ENCODE measurements at regions not wholly inside any gene's neighbourhood (a gene's known extent, or its start where the extent isn't known, plus 50 kb on each side); places are given as distances from the start of the nearest gene placed in this dataset.

DNA sequence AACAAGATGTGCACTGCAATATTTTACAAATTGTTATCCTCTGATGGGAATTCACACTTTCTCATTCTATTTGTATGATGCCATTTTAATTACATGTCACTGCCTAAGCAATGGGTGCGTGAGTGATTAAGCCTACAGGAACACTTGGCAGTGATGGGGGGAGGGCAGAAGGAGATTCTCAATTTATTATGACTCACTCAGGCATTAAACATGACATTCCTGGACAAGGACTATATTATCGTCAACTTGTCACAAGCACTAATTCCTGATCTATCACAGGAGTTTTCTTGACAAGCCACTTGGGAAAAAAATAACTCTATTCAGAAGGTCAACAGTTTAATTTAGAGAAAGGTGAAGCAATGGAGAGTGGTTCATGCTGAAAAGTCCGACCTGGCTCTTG, 556.8 kb downstream of the NSUN3 start:
- no peak overlapping the region for H2AK5ac ChIP-seq (ENCODE audit: low read length, severe bottlenecking)
- H3K4ac ChIP-seq (ENCODE audit: low read depth in 1 of 2, low read length in 2 of 2) = no peak overlapping the region
- H3K27ac ChIP-seq (ENCODE audit: low read length, poor library complexity, severe bottlenecking) = no peak overlapping the region
- H2BK12ac ChIP-seq (ENCODE audit: low read length in 2 of 2) = no peak overlapping the region
- H2BK15ac ChIP-seq (ENCODE audit: low read depth, poor library complexity, severe bottlenecking) = no peak overlapping the region
- H2AFZ ChIP-seq (ENCODE audit: low read depth, low read length) = no peak overlapping the region
- no peaks in the 10 kb centered on the region for H3K36me3 ChIP-seq (ENCODE audit: control insufficient read depth in 1 of 2, insufficient read depth in 2 of 2, low read depth in 1 of 2, low read length in 2 of 2)
- H3K9ac ChIP-seq (ENCODE audit: low read length) = no peak overlapping the region
- no peak overlapping the region for H3K14ac ChIP-seq (ENCODE audit: low read length in 2 of 2)
- H3K27me3 ChIP-seq (ENCODE audit: control insufficient read depth in 1 of 2, insufficient read depth in 1 of 2, low read length in 2 of 2) = no peaks in the 10 kb centered on the region
- DNase-seq = no peak
- no peaks in the 10 kb centered on the region for H3K79me1 ChIP-seq (replicated peaks; ENCODE audit: low read length, poor library complexity, severe bottlenecking)
- no peak overlapping the region for H3K18ac ChIP-seq (ENCODE audit: low read depth in 1 of 2, low read length in 2 of 2)
- WGBS = 76% methylated on average over 3 of the region's 3 CpGs
- H2BK120ac ChIP-seq (ENCODE audit: low read depth, low read length) = no peak overlapping the region
- no peak overlapping the region for H3K4me3 ChIP-seq (ENCODE audit: insufficient read depth in 1 of 2, low read depth in 1 of 2, low read length in 2 of 2)
- H3K4me2 ChIP-seq (ENCODE audit: low read length, poor library complexity, severe bottlenecking) = no peak overlapping the region
- H3K23ac ChIP-seq (ENCODE audit: low read length in 2 of 2) = no peak overlapping the region
- H4K8ac ChIP-seq (ENCODE audit: low read length) = no peak overlapping the region
- no peak overlapping the region for H2BK5ac ChIP-seq (ENCODE audit: low read depth, low read length, poor library complexity, severe bottlenecking)
- no peaks in the 10 kb centered on the region for H3K9me3 ChIP-seq (ENCODE audit: control insufficient read depth, low read length)
- peaks cover 2% of the 10 kb centered on the region for H3K4me1 ChIP-seq (ENCODE audit: control insufficient read depth, insufficient read depth, low read depth, low read length)
- H4K91ac ChIP-seq (ENCODE audit: low read length) = no peak overlapping the region

DNA sequence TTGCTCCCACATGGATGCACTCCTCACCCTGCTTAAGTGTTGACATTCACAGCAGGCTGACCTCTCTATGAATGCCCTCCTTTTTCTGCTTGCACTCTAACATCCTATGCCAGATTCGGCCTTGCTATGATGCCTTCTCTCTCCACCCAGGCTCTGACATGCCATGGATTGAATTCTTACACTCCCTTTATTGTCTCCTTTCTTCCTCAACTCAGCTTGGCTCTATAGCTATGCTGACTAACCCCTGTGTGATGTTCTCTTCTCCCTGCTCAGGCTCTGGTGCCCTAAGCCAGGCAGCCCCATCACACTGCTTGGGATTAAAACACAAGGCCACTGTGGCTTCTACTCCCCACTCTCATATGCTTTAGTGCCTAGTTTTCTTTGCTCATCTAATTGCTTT, 563.7 kb downstream of the NSUN3 start:
- H3K14ac ChIP-seq (ENCODE audit: low read length in 2 of 2) = no peak overlapping the region
- no peak overlapping the region for H3K4me3 ChIP-seq (ENCODE audit: insufficient read depth in 1 of 2, low read depth in 1 of 2, low read length in 2 of 2)
- H2BK12ac ChIP-seq (ENCODE audit: low read length in 2 of 2) = no peak overlapping the region
- H2AK5ac ChIP-seq (ENCODE audit: low read length, severe bottlenecking) = no peak overlapping the region
- no peak overlapping the region for H2BK15ac ChIP-seq (ENCODE audit: low read depth, poor library complexity, severe bottlenecking)
- DNase-seq = no peak
- no peak overlapping the region for H2AFZ ChIP-seq (ENCODE audit: low read depth, low read length)
- no peaks in the 10 kb centered on the region for H3K4me1 ChIP-seq (ENCODE audit: control insufficient read depth, insufficient read depth, low read depth, low read length)
- H3K4ac ChIP-seq (ENCODE audit: low read depth in 1 of 2, low read length in 2 of 2) = no peak overlapping the region
- H2BK5ac ChIP-seq (ENCODE audit: low read depth, low read length, poor library complexity, severe bottlenecking) = no peak overlapping the region
- no peak overlapping the region for H2BK120ac ChIP-seq (ENCODE audit: low read depth, low read length)
- H3K9ac ChIP-seq (ENCODE audit: low read length) = no peak overlapping the region
- H3K27ac ChIP-seq (ENCODE audit: low read length, poor library complexity, severe bottlenecking) = no peak overlapping the region
- no peaks in the 10 kb centered on the region for H3K27me3 ChIP-seq (ENCODE audit: control insufficient read depth in 1 of 2, insufficient read depth in 1 of 2, low read length in 2 of 2)
- H3K18ac ChIP-seq (ENCODE audit: low read depth in 1 of 2, low read length in 2 of 2) = no peak overlapping the region
- H3K79me1 ChIP-seq (replicated peaks; ENCODE audit: low read length, poor library complexity, severe bottlenecking) = no peaks in the 10 kb centered on the region
- H4K91ac ChIP-seq (ENCODE audit: low read length) = no peak overlapping the region
- no peak overlapping the region for H3K23ac ChIP-seq (ENCODE audit: low read length in 2 of 2)
- H3K4me2 ChIP-seq (ENCODE audit: low read length, poor library complexity, severe bottlenecking) = no peak overlapping the region
- WGBS = 66% methylated on average over 1 of the region's 1 CpG
- no peak overlapping the region for H4K8ac ChIP-seq (ENCODE audit: low read length)
- H3K36me3 ChIP-seq (ENCODE audit: control insufficient read depth in 1 of 2, insufficient read depth in 2 of 2, low read depth in 1 of 2, low read length in 2 of 2) = no peaks in the 10 kb centered on the region
- H3K9me3 ChIP-seq (ENCODE audit: control insufficient read depth, low read length) = no peaks in the 10 kb centered on the region

DNA sequence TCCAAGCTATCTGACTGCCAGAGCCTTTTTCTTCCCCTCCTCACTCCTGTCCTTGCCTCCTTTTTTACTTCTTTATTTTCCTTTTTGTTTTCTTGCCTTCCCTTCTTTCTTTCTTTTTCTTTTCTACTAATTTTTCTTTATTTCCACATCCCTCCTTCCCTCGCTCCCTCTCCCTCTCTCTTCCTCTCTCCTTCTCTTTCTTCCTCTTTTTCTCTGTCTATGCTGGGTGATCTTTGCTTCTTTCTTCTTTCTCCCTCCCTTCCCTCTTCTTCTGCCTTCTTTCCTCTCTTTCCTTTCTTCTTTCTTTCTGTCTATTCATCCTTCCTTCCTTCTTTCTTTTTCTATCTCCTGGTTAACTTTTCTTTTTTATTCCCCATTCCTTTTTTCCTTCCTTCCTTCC, 564.8 kb downstream of the NSUN3 start:
- Histone ChIP-seq H3K9me3 (ENCODE audit: control insufficient read depth, low read length) (no peaks in the 10 kb centered on the region), H3K23ac (ENCODE audit: low read length in 2 of 2) (no peak overlapping the region), H2BK15ac (ENCODE audit: low read depth, poor library complexity, severe bottlenecking) (no peak overlapping the region), H3K27me3 (ENCODE audit: control insufficient read depth in 1 of 2, insufficient read depth in 1 of 2, low read length in 2 of 2) (no peaks in the 10 kb centered on the region), H3K18ac (ENCODE audit: low read depth in 1 of 2, low read length in 2 of 2) (no peak overlapping the region), H3K27ac (ENCODE audit: low read length, poor library complexity, severe bottlenecking) (no peak overlapping the region), H2BK12ac (ENCODE audit: low read length in 2 of 2) (no peak overlapping the region), H3K9ac (ENCODE audit: low read length) (no peak overlapping the region), H3K4me1 (ENCODE audit: control insufficient read depth, insufficient read depth, low read depth, low read length) (no peaks in the 10 kb centered on the region), H3K4ac (ENCODE audit: low read depth in 1 of 2, low read length in 2 of 2) (no peak overlapping the region), H4K91ac (ENCODE audit: low read length) (no peak overlapping the region), H3K79me1 (replicated peaks; ENCODE audit: low read length, poor library complexity, severe bottlenecking) (no peaks in the 10 kb centered on the region), H2BK5ac (ENCODE audit: low read depth, low read length, poor library complexity, severe bottlenecking) (no peak overlapping the region), H2AFZ (ENCODE audit: low read depth, low read length) (no peak overlapping the region), H2AK5ac (ENCODE audit: low read length, severe bottlenecking) (no peak overlapping the region), H3K36me3 (ENCODE audit: control insufficient read depth in 1 of 2, insufficient read depth in 2 of 2, low read depth in 1 of 2, low read length in 2 of 2) (no peaks in the 10 kb centered on the region), H3K4me3 (ENCODE audit: insufficient read depth in 1 of 2, low read depth in 1 of 2, low read length in 2 of 2) (no peak overlapping the region), H4K8ac (ENCODE audit: low read length) (no peak overlapping the region), H3K14ac (ENCODE audit: low read length in 2 of 2) (no peak overlapping the region), H2BK120ac (ENCODE audit: low read depth, low read length) (no peak overlapping the region), H3K4me2 (ENCODE audit: low read length, poor library complexity, severe bottlenecking) (no peak overlapping the region)
- DNase-seq = no peak
- 77% methylated on average over 1 of the region's 1 CpG for WGBS

DNA sequence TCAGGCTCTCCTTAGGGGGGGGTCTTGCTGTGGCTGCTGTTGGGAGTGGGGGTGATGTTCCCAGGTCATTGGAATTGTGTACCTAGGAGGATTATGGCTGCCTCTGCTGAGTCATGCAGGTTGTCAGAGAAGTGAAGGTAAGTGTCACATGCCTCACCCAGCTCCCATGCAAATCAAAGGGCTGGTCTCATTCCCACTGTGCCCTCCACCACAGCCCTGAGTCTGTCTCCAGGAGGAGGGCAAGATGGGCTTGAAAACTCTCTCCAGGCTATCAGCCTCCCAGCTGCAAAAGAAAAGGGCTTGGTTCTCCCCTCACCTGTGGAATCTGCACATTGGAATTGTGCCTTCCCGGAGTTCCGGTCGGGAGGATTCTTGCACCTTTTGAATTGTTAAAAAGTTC, 580.5 kb downstream of the NSUN3 start:
- Histone ChIP-seq H3K23ac (ENCODE audit: low read length in 2 of 2) (no peak overlapping the region), H4K8ac (ENCODE audit: low read length) (no peak overlapping the region), H3K9ac (ENCODE audit: low read length) (no peak overlapping the region), H3K4me3 (ENCODE audit: insufficient read depth in 1 of 2, low read depth in 1 of 2, low read length in 2 of 2) (no peak overlapping the region), H3K9me3 (ENCODE audit: control insufficient read depth, low read length) (peaks cover 9% of the 10 kb centered on the region), H3K4me2 (ENCODE audit: low read length, poor library complexity, severe bottlenecking) (no peak overlapping the region), H4K91ac (ENCODE audit: low read length) (no peak overlapping the region), H3K4me1 (ENCODE audit: control insufficient read depth, insufficient read depth, low read depth, low read length) (no peaks in the 10 kb centered on the region), H2BK5ac (ENCODE audit: low read depth, low read length, poor library complexity, severe bottlenecking) (no peak overlapping the region), H2AK5ac (ENCODE audit: low read length, severe bottlenecking) (no peak overlapping the region), H2BK12ac (ENCODE audit: low read length in 2 of 2) (no peak overlapping the region), H2AFZ (ENCODE audit: low read depth, low read length) (no peak overlapping the region), H3K27ac (ENCODE audit: low read length, poor library complexity, severe bottlenecking) (no peak overlapping the region), H3K79me1 (replicated peaks; ENCODE audit: low read length, poor library complexity, severe bottlenecking) (no peaks in the 10 kb centered on the region), H3K14ac (ENCODE audit: low read length in 2 of 2) (no peak overlapping the region), H3K4ac (ENCODE audit: low read depth in 1 of 2, low read length in 2 of 2) (no peak overlapping the region), H3K27me3 (ENCODE audit: control insufficient read depth in 1 of 2, insufficient read depth in 1 of 2, low read length in 2 of 2) (no peaks in the 10 kb centered on the region), H2BK120ac (ENCODE audit: low read depth, low read length) (no peak overlapping the region), H3K36me3 (ENCODE audit: control insufficient read depth in 1 of 2, insufficient read depth in 2 of 2, low read depth in 1 of 2, low read length in 2 of 2) (no peaks in the 10 kb centered on the region), H3K18ac (ENCODE audit: low read depth in 1 of 2, low read length in 2 of 2) (no peak overlapping the region), H2BK15ac (ENCODE audit: low read depth, poor library complexity, severe bottlenecking) (no peak overlapping the region)
- DNase-seq = no peak
- 86% methylated on average over 3 of the region's 3 CpGs for WGBS
